Activated T-cell treated with anti-CD3 and anti-CD28 coated beads, Interleukin-2, amount 50 U/mL, for 48 hours (primary cell): ENCODE measurements at regions not wholly inside any gene's neighbourhood (a gene's known extent, or its start where the extent isn't known, plus 50 kb on each side); places are given as distances from the start of the nearest gene placed in this dataset.

Source experiments
- DNase-seq, 2 experiments: peaks; one replicate each; pipeline ENCODE4 v3.0.0-alpha.2; 2020

GRCh38 chr2:64221935-64222334 is 77.7 kb upstream of the PELI1 start:
- no peak for DNase-seq

DNA sequence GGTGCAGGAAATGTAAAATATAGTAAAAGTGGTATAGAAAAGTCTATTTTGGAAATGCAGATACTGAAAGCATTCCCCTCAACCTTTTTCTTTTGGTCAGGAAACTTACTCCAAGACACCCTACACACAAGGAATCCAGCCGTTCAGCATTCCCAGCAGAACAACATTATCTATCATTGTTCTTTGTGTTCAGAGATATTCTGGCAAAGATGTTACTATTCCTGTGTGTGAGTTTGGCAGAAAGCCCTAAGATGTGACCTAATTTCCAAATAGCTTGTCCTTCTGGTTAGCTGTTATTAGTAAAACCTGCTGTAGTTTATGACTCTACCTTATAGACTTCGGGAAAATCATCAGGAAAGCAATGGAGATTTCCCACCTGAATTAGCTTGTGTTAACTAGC is 78.1 kb upstream of the PELI1 start:
- DNase-seq, result no peak

- no peak for DNase-seq
These were observed 78.8 kb upstream of the PELI1 start for GRCh38 chr2:64223055-64223454.

DNA sequence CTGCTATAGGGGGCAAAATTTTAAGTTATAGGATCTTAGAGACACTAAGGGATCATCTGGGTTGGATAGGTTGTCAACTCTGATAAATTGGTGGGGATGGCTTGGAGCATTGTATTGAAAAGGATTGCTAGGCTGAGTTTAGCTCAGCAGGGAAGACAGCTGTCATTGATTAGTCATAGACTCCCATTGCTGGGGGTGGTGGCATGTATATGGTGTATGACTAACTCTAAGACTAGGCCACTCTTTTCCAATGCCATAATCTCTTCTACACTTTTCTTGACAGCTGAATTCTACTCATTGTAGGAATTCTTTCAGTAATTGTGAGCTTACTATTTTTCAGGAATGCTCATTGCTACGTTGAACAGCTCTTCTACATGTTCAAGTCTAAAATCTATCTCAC is 81.3 kb upstream of the PELI1 start:
- no peak for DNase-seq

DNA sequence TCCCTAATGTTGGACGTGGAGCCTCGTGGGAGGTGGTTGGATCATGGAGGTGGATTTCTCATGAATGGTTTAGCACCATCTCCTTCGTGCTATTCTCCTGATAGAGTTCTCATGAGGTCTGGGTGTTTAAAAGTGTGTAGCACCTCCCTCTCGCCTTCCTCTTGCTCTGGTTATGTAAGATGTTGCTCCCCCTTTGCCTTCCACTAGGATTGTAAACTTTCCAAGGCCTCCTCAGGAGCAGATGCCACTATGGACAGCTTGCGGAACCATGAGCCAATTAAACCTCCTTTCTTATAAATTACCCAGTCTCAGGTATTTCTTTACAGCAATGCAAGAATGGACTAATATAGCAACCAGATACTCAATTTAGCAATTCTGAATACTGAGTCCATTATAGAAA is 82.4 kb upstream of the PELI1 start:
- no peak for DNase-seq

- no peak for DNase-seq
These were observed 83.4 kb upstream of the PELI1 start for GRCh38 chr2:64227603-64228125.

DNA sequence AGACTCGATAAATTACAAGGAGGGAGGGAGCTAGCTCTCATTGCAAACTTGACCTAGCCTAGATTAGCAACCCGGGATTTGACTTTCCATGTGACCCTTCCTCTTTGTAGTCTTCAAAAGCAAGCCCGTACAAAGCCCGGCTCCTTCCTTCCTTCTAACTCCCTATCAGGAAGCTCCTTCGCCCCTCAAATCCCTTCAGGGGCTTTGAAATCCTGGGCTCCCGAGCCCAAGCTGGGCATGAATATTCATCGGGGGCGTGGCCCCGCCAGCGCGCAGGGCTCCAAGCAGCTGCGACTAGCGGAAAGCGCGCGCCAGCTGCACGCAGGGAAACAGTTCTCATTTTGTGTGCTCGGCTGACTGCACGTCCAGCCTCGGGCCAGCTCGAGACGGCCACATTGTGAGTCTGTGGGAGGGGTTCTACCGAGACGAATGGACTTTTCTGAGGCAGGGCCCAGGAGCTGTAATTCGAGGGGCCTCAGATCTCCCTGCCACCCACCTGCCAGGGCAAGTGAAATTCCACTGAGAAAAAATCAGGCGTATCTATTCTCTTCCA is 84.0 kb upstream of the PELI1 start:
- DNase-seq, result peak; percentile 76 to 78

GRCh38 chr2:64228918-64229317 is 84.7 kb upstream of the PELI1 start:
- DNase-seq, result no peak

- DNase-seq, result no peak
These were observed 86.3 kb upstream of the PELI1 start for GRCh38 chr2:64230540-64230939.

- no peak for DNase-seq
These were observed 88.0 kb upstream of the PELI1 start for GRCh38 chr2:64232266-64232665.

DNA sequence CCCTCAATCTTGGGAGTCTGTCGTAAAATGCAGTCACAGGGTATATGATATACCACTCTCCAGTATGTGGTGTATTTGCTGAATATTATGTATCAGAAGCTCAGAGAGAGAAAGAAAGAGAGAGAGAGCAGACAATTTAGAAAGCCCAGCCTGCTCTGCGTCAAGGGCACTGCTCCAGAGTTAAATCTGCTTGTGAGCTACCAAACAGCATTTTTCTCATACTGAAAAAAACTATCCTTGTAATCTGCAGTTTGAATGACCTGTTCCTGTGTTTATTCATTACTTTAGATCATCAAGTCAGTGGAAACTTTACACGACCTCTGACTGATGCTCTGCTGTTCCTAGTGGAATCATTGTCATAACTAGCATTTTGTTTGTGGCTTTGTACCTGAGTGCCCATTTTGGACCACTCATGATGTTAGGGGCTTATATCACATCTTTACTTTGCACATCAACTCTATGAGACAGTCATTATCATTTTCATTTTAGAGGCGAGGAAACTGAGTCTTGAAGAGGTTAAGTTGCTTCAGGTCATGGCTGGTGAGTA is 89.2 kb upstream of the PELI1 start:
- no peak for DNase-seq

- no peak for DNase-seq
These were observed 89.9 kb upstream of the PELI1 start for GRCh38 chr2:64234150-64234549.

DNA sequence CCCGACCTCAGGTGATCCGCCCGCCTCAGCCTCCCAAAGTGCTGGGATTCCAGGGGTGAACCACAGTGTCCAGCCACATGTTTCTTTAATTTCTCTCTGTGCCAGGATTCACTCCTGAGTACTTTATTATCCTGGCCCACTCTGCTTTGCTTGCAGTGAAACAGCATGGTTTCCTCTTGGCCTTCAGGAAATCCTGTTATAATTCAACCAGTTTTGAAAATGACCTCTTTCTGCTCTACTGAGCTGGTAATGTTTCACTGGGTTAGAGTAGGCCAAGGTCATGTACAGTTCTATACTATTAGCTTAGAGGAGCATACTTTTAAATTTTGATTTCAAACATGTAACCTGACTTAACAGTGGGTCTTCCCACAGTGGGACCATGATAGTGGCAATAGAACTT is 90.6 kb upstream of the PELI1 start:
- no peak for DNase-seq

- no peak for DNase-seq
These were observed 93.0 kb upstream of the PELI1 start for GRCh38 chr2:64237266-64237665.

DNA sequence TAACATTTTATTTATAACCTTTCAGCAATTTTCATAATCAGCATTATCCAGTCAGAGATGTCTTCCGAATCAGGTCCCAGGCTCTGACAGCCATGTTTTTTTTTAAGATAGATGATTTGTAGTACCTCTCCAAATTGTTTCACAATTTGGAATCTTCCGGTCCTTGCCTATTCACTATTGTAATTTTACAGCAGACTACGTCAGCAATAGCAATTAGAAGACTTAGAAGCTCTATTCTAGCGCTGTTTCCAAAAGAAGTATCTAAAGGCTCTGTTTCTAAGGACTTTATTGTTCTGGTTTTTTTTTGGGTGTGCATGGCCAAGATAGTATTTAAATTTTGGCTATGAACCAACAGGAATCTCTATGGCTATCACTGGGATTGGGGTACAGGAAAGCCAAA is 94.6 kb upstream of the PELI1 start:
- DNase-seq, result no peak

GRCh38 chr2:64243081-64244036 is 99.1 kb upstream of the PELI1 start:
- DNase-seq, result no peak

DNA sequence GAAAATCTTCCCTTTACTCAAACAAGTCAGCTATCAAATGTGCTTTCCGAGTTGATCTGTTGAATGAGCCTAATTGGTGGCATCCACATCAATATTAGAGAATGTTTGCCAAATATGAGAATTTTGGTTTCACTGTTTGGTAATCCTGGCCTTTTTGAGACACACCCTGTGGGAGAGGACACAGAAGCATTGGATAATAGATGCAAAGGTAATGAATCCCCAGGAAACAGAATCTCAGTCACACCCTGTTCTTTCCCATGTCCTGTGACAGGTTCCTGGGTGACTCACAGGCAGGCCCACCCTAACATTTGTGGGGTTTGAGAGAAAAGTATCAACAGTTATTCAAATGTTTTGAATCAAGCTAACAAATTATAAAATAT is 99.8 kb upstream of the PELI1 start:
- DNase-seq, result no peak

- DNase-seq, result no peak
These were observed 101.4 kb upstream of the PELI1 start for GRCh38 chr2:64245631-64246030.

DNA sequence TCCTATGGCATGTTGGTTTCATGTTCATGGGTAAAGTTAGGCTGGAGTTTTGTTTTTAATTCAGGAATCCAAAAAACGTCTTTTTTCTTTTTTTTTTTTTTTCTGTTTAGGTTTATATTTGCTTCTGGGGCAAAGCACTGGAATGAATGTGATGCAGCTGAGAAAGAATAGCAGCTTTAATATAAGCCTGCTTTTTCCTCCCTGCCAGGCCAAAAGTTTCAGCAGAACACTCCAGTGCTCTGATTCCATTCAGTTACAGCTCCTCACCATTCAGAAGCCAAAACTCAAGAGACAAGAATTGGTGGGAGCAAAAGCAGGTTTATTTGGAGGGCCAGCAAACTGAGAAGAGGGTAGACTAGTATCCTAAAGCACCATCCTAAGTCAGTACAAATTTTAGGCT is 102.7 kb upstream of the PELI1 start:
- DNase-seq, result no peak

- DNase-seq, result no peak
These were observed 105.2 kb upstream of the PELI1 start for GRCh38 chr2:64249426-64249825.

DNA sequence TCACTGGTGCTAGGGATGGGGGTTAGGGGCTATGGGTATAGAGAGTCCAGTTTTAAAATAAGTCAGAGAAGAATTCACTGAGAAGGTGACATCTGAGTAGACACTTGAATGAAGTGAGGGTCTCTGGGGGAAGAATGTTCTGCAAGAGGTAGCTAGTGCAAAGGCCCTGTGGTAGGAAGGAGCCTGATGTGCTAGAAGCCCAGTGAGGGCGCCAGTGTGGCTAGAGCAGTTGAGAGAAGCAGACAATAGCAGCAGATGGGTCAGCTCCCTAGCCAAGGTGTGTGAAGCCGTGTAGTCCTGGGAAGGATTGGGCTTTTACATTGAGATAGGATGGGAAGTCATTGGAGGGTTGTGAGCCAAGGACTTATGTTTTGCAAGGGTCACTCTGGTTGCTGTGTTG is 105.8 kb upstream of the PELI1 start:
- no peak for DNase-seq

DNA sequence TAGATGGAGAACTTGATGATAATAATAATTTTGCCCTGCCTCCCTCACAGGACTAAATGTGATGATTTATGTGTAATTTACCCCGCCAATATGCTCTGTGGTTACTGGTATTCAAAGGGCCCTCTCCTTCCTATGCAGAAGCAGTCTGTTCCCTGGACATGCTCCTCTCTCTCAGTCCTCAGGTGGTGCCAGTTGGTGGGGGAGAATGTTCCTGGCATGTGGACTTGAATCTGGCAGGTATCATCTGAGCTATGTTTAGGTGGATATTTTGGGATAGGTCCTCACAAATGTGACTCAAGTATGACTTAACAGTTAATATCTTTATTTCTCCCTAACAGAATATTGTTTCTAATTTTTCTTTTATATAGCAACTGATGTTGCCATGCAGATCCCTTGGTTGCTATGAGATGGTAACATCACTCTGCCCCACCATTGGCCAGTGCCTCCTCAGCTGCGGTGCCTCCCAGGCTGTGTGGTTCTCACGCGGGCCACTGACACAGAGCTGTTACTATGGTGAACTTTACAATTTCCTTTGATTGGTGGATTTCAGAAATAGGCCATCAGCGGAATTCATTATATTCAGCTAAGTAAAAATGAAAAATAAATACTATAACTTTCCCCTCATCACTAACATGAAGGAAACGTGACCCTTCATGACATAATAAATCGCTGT is 106.7 kb upstream of the PELI1 start:
- no peak for DNase-seq

DNA sequence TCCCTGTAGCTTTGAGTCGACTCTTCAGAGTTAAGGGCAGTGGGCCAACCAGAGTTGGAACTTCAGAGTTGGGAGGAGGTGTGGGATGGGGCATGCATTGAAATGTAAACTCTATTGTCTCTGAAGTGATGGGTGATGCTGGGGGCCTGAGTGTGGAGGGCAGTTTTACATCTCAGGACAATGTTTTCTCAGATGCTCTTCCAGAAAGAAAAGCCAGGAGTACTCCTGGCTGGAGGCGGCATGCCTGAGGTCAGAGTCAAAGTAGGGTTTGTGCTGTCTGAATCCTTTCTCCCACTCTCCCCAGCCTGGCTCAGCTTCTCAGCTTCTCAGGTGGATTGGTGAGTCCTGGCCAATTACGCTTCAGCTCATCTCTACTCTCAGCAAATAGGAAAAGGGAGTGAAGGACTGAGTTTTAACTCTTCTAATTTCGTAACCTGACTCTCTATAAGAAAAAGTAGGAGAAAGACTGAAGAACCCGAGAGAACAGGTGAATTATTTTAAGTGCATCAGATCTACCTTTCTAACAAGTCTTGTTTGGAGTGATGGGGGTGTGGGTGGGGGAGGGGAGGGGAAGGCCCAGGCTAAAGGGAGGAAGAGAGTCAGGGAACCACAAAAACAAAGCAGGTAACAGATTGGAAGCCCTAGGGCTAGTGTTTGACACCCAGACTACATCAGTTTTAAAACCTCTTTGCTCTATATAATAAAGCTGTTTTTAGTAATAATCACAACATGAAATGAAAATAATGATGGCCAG is 107.5 kb upstream of the PELI1 start:
- no peak for DNase-seq
